Ishikawa (cell line): ENCODE measurements at regions not wholly inside any gene's neighbourhood (a gene's known extent, or its start where the extent isn't known, plus 50 kb on each side); places are given as distances from the start of the nearest gene placed in this dataset.

ENCODE experiments used
- CEBPB ChIP-seq: IDR thresholded peaks from 2 replicates; pipeline ENCODE4 v1.6.1; 2012
- EP300 ChIP-seq: IDR thresholded peaks from 2 replicates; pipeline ENCODE4 v1.6.1; 2012; ENCODE audit warnings: borderline replicate concordance
- TAF1 ChIP-seq: IDR thresholded peaks from 2 replicates; pipeline ENCODE4 v1.6.1; 2012; ENCODE audit warnings: low read depth, mild to moderate bottlenecking

DNA sequence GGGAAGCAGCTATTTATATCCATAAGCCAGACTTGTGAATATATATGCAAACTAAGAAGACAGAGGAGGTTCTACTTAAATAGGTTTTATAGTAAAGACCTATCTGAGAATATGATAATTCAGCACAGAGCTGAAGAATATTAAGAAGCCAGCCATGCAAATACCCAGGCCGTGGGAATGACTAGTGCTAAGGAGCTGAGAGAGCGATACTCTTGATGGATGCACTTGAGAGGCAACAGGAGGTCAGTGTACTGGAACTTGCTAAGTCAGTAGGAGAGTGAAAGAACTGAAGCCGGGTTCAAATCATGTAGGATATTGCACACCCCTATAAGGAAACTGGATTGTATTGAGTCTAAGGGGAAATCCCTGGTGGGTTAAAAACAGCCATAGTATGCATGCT lies 943.6 kb upstream of the MBL2 start:
- TF ChIP-seq TAF1 = no peak
- no peak for TF ChIP-seq CEBPB
- no peak for TF ChIP-seq EP300
